ENCODE measurements at regions not wholly inside any gene's neighbourhood (a gene's known extent, or its start where the extent isn't known, plus 50 kb on each side); places are given as distances from the start of the nearest gene placed in this dataset.
"Not testable (repeated sequence)": the region's sequence is repeated elsewhere in the genome, so short reads cannot be mapped to it uniquely, and the experiment has no call there.

DNA sequence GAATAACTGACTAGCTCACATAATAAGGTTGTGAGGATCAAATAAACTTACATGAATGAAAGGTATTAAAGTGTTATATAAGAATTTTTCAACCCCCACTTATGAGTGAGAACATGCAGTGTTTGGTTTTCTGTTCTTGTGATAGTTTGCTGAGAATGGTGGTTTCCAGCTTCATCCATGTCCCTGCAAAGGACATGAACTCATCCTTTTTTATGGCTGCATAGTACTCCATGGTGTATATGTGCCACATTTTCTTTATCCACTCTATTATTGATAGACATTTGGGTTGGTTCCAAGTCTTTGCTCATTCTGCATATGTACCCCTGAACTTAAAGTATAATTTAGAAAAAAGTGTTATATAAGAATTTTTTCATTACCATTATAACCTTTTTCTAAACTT lies 93.9 kb downstream of the MED10 start:
- TF ChIP-seq EZH2 (IDR thresholded peaks at IDR 0.05; ENCODE audit: low read length, unreplicated experiment): not testable (repeated sequence)
- TF ChIP-seq, protein P1, sequence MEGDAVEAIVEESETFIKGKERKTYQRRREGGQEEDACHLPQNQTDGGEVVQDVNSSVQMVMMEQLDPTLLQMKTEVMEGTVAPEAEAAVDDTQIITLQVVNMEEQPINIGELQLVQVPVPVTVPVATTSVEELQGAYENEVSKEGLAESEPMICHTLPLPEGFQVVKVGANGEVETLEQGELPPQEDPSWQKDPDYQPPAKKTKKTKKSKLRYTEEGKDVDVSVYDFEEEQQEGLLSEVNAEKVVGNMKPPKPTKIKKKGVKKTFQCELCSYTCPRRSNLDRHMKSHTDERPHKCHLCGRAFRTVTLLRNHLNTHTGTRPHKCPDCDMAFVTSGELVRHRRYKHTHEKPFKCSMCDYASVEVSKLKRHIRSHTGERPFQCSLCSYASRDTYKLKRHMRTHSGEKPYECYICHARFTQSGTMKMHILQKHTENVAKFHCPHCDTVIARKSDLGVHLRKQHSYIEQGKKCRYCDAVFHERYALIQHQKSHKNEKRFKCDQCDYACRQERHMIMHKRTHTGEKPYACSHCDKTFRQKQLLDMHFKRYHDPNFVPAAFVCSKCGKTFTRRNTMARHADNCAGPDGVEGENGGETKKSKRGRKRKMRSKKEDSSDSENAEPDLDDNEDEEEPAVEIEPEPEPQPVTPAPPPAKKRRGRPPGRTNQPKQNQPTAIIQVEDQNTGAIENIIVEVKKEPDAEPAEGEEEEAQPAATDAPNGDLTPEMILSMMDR (conservative IDR thresholded peaks at IDR 0.05; ENCODE audit: low read depth, low read length): not testable (repeated sequence)

Measured in PC-3 (cell line).